ENCODE measurements at regions not wholly inside any gene's neighbourhood (a gene's known extent, or its start where the extent isn't known, plus 50 kb on each side); places are given as distances from the start of the nearest gene placed in this dataset.

DNA sequence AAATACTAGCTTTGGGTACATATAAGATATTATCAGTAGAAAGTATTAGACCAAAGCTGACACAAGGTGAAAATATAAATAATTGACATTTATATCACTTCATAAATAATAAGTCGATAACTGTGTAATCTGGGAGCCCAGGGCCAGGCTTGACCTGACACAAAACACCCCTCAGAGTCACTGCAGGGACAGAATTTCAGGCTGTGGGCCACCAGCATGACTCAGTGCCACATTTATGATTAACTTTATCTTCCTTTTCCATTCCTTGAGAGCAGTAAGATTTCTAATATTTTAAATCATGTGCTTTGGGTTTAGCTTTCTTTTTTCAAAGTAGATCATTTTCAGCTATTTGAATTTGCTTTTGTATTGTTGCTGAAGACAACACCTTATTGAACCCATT, 102.9 kb upstream of the NFE2L3 start:
- H3K9me3 Mint-ChIP-seq (ENCODE audit: low read depth), result peaks cover 13% of the 10 kb centered on the region
- H3K27ac Mint-ChIP-seq (ENCODE audit: unreplicated experiment), result no peak overlapping the region
- no peaks in the 10 kb centered on the region for H3K4me1 Mint-ChIP-seq (ENCODE audit: low read depth)
- TF ChIP-seq CTCF (IDR thresholded peaks at IDR 0.05), result no peak
- peaks cover 23% of the 10 kb centered on the region for H3K27me3 Mint-ChIP-seq (ENCODE audit: low read depth)
- H3K36me3 Mint-ChIP-seq (ENCODE audit: low read depth), result no peaks in the 10 kb centered on the region
- DNase-seq (ENCODE audit: low spot score), result no peak
- no peak overlapping the region for H3K4me3 Mint-ChIP-seq (ENCODE audit: unreplicated experiment)

GRCh38 chr7:26051021-26051420, 101.0 kb upstream of the NFE2L3 start:
- no peaks in the 10 kb centered on the region for H3K4me1 Mint-ChIP-seq (ENCODE audit: low read depth)
- no peak for DNase-seq (ENCODE audit: low spot score)
- peaks cover 13% of the 10 kb centered on the region for H3K9me3 Mint-ChIP-seq (ENCODE audit: low read depth)
- no peak overlapping the region for H3K27ac Mint-ChIP-seq (ENCODE audit: unreplicated experiment)
- H3K36me3 Mint-ChIP-seq (ENCODE audit: low read depth), result no peaks in the 10 kb centered on the region
- TF ChIP-seq CTCF (IDR thresholded peaks at IDR 0.05), result no peak
- peaks cover 25% of the 10 kb centered on the region for H3K27me3 Mint-ChIP-seq (ENCODE audit: low read depth)
- no peak overlapping the region for H3K4me3 Mint-ChIP-seq (ENCODE audit: unreplicated experiment)

GRCh38 chr7:26052706-26053105, 99.3 kb upstream of the NFE2L3 start:
- peaks cover 13% of the 10 kb centered on the region for H3K9me3 Mint-ChIP-seq (ENCODE audit: low read depth)
- no peaks in the 10 kb centered on the region for H3K4me1 Mint-ChIP-seq (ENCODE audit: low read depth)
- DNase-seq (ENCODE audit: low spot score), result no peak
- H3K27ac Mint-ChIP-seq (ENCODE audit: unreplicated experiment), result no peak overlapping the region
- no peak for TF ChIP-seq CTCF (IDR thresholded peaks at IDR 0.05)
- H3K4me3 Mint-ChIP-seq (ENCODE audit: unreplicated experiment), result no peak overlapping the region
- peaks cover 33% of the 10 kb centered on the region for H3K27me3 Mint-ChIP-seq (ENCODE audit: low read depth)
- no peaks in the 10 kb centered on the region for H3K36me3 Mint-ChIP-seq (ENCODE audit: low read depth)

DNA sequence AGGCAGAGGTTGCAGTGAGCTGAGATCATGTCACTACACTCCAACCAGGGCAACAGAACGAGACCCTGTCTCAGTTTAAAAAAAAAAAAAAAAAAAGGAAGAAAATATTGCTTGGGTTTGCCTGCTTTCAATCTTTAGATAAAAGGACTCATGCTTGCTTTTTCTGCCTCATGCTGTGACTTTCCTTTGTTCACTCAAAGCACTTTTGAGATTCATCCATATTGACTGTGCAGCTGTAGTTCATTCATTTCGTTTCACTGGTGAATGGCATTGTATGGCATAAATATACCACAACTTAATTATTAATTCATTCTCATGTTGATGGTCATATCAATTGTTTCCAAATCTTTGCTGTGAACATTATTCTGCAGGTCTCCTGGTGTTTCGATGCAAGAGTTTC, 97.6 kb upstream of the NFE2L3 start:
- H3K4me1 Mint-ChIP-seq (ENCODE audit: low read depth), result no peaks in the 10 kb centered on the region

DNA sequence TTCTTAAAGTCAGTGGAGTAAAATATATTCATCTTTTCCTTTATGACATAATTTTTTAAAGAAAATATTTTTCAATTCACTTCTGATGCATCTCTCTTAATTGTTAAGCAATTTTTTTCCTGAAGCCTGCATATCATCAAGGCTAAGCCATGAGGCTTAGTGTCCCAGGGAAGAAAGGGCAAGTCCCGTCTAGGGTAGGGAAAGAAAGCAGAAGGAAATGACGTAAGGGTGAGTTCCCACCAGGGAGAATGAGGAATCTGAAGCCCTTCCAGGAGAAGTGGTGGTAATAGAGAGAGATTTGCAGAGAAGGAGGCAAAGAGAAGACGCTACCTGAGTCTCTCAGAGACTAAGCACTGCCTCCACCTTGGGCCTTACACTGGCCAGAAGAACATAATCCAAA, 96.8 kb upstream of the NFE2L3 start:
- H3K4me3 Mint-ChIP-seq (ENCODE audit: unreplicated experiment), result no peak overlapping the region
- DNase-seq (ENCODE audit: low spot score), result no peak
- TF ChIP-seq CTCF (IDR thresholded peaks at IDR 0.05), result no peak
- peaks cover 13% of the 10 kb centered on the region for H3K9me3 Mint-ChIP-seq (ENCODE audit: low read depth)
- peaks cover 25% of the 10 kb centered on the region for H3K27me3 Mint-ChIP-seq (ENCODE audit: low read depth)
- no peak overlapping the region for H3K27ac Mint-ChIP-seq (ENCODE audit: unreplicated experiment)
- no peaks in the 10 kb centered on the region for H3K36me3 Mint-ChIP-seq (ENCODE audit: low read depth)
- H3K4me1 Mint-ChIP-seq (ENCODE audit: low read depth), result no peaks in the 10 kb centered on the region

More for the DNA sequence above, 97.6 kb upstream of the NFE2L3 start:
- peaks cover 30% of the 10 kb centered on the region for H3K27me3 Mint-ChIP-seq (ENCODE audit: low read depth)
- no peaks in the 10 kb centered on the region for H3K36me3 Mint-ChIP-seq (ENCODE audit: low read depth)
- TF ChIP-seq CTCF (IDR thresholded peaks at IDR 0.05), result no peak
- H3K27ac Mint-ChIP-seq (ENCODE audit: unreplicated experiment), result no peak overlapping the region
- peaks cover 13% of the 10 kb centered on the region for H3K9me3 Mint-ChIP-seq (ENCODE audit: low read depth)
- DNase-seq (ENCODE audit: low spot score), result no peak
- no peak overlapping the region for H3K4me3 Mint-ChIP-seq (ENCODE audit: unreplicated experiment)

Data from chondrocyte (in vitro differentiated cells).